GM18511 (cell line): ENCODE measurements at regions not wholly inside any gene's neighbourhood (a gene's known extent, or its start where the extent isn't known, plus 50 kb on each side); places are given as distances from the start of the nearest gene placed in this dataset.
"Not testable (repeated sequence)": the region's sequence is repeated elsewhere in the genome, so short reads cannot be mapped to it uniquely, and the experiment has no call there.

Experiments used
- ATAC-seq: cut with Tn5 transposase; IDR thresholded peaks from one replicate; pipeline ENCODE4 v1.9.1; 2021; ENCODE audit warnings: mild to moderate bottlenecking, moderate library complexity; ENCODE audit not compliant: unreplicated experiment

DNA sequence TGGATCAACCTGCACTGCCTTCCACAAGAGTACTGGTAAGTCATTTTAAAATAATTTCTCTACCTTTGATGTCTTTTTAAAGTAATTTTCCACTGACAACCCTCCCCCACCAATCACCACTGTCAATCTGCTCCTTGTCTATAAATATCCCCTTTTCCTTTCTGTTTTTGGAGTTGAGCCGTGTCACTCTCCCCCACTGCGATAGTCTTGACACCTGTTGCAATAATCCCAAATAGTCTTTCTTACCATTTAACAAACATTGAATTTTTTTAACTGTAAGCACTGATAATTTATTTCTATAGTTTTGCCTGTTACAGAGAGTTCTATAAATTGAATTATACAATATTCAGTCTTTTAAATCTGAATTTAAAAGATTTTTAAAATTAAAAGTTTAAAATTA, 420.9 kb downstream of the COL11A1 start:
- no peak for ATAC-seq

DNA sequence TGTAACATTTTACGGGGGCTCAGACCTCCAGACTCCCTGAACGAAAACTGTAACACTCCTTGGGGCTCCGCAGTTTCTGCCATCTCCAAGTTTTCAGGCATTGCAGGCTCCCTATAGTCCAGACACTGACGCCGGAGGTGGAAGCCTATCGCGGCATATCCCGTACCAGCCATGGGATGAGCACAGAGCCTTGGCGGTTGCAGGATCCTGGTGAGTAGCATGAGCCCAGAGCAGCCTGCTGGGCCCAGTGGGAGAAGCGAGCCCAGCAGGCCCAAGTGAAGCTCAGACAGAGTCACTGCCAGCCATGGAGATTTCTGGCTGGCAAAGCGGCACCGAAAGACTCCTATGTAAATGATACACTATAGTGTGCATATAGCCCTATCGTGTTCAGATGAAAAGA, 446.8 kb downstream of the COL11A1 start:
- no peak for ATAC-seq

DNA sequence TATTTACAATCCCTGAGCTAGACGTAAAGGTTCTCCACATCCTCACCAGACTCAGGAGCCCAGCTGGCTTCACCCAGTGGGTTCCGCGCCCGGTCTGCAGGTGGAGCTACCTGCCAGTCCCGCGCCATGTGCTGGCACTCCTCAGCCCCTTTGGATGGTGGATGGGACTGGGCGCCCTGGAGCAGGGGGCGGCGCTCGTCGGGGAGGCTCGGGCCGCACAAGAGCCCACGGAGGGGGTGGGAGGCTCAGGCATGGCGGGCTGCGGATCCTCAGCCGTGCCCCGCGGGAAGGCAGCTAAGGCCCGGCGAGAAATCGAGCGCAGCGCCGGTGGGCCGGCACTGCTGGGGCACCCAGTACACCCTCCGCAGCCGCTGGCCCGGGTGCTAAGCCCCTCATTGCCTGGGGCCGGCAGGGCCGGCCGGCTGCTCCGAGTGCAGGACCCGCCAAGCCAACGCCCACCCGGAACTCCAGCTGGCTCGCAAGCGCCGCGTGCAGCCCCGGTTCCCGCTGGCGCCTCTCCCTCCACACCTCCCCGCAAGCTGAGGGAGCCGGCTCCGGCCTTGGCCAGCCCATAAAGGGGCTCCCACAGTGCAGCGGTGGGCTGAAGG, 448.3 kb downstream of the COL11A1 start:
- not testable (repeated sequence) for ATAC-seq

DNA sequence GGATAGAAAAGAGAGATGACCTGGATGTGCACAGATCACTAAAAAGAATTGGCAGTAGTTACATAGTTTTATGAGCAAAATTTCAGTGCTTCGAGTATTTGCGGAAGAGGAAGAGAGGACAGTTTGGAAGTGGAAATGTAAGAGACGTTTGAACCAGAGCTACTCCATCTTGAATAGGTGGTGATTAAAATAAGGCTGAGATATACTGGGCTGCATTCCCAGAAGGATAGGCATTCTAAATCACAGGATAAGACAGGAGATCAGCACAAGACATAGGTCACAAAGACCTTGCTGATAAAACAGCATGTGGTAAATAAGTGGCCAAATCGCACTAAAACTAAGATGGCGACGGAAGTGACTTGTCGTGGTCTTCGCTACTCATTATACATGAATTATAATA, 453.3 kb downstream of the COL11A1 start:
- no peak for ATAC-seq

DNA sequence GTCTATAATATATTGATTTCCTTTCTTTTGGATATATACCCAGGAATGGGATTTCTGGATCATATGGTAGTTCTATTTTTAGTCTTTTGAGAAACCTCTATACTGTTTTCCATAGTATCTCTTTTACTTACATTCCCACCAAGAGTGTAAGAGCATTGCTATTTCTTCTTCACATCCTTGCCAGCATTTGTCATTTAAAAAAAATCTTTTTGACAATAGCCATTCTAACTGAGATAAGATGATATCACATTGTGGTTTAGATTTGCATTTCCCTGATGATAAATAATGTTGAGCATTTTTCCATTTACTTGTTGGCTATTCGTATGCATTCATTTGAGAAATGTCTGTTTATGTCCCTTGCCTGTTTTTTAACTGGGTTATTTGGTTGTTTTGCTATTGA, 467.4 kb downstream of the COL11A1 start:
- ATAC-seq: no peak

DNA sequence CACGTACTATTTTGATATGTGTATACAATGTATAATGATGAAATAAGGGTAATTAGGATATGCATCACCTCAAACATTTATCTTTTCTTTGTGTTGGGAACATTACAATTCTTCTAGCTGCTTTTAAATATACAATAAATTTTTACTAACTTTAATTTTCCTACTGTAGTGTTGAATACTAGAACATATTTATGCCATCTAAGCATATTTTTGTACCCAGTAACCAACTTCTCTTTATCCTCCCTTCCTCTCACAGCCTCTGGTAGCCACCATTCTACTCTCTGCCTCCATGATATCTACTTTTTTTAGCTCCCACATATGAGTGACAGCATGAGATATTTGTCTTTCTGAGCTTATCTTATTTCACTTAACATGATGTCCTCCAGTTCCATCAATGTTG, 468.0 kb downstream of the COL11A1 start:
- ATAC-seq: no peak

DNA sequence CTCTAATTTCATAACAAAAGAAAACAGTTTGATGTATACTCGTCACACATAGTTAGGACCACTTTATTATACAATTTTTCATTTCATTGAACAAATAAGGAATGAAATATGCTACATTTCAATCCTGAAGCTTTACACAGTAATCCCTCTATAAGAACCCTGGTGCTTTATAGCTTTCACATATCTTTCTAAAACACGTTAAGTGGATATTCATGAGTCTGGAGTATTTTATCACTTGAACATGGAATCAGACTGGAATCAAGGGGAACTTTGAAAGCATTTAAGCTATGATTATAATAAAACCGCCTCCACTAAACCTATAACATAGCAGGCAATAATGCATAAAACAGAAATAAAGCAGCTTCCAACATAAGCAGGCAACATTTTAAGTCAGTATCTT, 476.6 kb downstream of the COL11A1 start:
- ATAC-seq: no peak

DNA sequence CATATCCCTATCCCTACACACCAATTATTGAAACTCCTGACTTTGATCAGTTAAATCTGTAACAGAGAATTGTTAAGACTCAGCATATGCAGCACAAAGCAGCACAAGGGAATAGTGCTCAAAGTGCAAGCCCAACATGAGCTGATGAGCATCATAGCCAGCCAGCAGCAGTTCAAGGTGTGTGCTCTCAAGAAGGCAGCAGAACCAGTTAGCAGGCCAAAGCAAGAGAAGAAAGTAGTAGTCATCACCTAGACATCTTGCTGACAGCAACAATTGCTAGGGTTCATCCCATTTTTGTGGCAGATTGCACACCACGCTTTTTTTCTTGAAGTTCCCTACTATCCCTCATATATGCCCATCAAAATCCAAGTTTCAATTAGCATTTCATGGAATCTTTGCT, 478.3 kb downstream of the COL11A1 start:
- ATAC-seq: no peak

DNA sequence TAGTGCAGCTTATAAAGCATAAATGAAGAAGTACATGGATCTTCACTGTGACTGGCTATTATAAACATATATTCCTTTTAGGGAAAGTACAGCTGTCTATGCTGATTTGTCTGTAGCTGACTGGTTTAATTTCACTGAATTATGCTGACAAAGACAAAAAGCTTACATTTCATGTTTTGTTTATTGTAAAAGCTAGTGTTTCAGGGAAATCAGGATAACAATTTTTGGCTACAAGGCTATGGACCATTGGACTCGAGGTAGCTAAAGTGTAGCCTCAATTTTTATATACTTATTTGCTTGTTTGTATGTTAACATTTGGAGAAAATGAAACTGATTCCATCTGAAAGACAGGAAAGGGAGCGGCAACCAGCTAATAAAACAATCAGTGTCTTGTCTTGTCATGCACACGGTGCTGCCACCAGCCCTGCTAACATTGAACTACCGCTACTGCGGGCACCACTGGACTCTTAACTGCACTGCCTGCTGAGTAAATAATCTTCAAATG, 480.2 kb downstream of the COL11A1 start:
- no peak for ATAC-seq

DNA sequence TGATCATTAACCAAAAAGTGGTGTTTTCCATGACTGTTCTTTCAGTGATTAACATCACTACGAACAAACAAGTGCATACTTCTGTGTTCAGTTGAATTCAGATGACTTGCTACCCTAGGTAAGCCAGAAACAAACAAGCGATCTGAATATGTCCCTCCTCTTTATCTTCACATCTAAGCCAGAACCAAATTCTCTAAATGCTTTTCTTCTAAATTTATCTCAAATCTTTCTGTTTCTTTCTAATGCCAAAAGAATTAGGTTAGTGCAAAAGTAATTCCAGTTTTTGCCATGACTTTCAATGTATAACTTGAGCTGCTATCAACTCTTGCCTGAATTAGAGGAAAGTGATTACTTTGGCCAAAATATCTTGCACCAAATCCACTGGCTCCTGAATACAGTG, 481.2 kb downstream of the COL11A1 start:
- no peak for ATAC-seq

DNA sequence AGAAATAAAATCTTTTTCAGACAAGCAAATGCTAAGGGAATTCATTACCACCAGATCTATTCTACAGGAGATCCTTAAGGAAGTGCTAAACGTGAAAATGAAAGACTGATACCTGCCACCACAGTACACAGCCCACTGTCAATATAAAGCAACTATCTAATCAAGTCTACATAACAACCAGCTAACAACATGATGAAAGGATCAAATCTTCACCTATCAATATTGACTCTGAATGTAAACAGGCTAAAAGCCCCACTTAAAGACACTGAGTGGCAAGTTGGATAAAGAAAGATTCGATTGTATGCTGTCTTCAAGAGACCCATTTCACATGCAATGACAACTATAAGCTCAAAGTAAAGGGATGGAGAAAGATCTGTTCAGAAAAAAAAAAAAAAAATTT, 492.4 kb downstream of the COL11A1 start:
- no peak for ATAC-seq

DNA sequence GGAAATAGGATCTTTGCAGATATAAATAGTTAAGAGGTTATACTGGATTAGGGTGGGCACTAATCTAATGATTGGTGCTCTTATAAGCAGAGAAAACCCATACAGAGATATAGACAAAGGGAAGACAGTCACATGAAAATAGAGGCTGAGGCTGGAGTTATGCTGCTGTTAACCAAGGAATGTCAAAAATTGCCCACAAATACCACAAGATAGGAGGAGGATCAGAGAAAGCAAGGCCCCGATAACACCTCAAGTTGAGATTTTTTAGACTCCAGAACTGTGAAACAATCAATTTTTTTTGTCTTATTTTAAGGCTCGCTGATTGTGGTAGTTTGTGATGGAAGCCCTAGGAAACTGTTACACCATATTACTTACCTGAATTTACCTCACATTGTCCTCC, 513.2 kb downstream of the COL11A1 start:
- ATAC-seq: no peak

DNA sequence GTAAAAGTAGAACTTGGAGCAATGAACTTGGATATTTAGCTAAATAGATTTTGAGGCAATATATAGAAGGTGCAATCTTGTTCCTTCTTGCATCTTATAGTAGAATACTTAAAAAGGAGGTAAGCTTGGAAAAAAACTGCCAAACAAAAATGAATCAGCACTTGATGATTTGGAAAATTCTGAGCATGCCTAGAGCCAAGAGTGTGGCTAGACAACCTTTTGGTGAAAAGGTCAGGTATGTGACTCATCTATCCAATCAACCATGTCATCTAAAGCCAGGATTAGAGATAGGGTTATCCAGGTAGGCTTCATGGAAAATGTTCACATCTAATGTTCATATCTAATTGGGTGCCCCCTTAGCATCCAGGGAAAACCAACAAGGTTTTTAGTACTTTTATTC, 515.0 kb downstream of the COL11A1 start:
- no peak for ATAC-seq

DNA sequence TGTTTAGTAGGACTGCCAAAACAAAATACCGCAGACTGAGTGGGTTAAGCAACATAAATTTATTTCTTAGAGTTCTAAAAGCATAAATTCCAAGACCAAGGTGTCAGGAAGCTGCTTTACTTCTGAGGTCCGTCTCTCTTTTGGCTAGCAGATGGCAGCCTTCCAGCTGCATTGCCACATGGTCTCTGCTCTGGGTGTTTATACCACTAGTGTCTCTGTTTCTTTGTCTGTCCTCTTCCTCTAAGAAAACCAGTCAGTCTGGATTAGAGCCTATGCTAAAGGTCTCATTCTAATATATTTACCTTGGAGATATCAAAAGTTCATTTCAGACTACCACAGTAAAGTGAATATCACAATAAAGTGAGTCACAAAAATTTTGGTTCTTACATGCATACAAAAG, 519.8 kb downstream of the COL11A1 start:
- no peak for ATAC-seq

DNA sequence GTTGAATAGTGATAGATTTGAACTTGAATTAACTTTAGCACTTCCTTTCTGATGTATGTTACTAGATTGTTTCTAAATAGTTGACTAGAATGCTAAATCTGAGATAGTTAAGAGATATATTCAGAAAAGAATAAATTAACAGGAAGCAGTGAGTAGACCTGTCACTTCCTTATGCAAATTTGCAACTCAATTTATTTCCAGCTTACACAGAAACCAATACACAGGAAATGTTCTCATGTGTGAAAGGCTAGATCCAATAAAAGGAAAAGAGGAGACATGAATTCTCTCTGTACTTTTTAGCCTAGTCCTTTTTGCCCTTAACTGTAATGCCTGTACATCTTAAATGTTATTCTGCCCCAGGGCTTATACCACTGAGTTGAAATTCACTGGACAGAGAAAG, 522.3 kb downstream of the COL11A1 start:
- ATAC-seq: no peak

DNA sequence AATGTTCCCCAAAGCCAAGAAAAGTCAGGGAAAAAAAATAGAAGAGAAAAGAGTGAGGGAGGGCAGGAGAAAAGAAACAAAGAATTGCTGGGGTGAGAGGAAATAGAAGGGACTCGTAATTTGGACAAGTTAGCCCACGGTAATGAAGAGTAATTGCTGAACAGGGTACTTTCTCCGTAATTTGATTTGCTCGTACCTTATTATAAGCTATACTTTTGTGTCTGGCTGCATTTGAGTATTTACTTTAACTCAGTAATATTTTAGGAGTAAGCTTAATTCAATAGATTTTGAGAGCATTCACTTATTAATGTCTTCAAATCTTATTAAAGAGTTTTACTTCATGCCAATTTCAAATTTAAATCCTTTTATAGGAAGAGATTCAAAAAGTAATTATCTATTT, 527.5 kb downstream of the COL11A1 start:
- no peak for ATAC-seq

DNA sequence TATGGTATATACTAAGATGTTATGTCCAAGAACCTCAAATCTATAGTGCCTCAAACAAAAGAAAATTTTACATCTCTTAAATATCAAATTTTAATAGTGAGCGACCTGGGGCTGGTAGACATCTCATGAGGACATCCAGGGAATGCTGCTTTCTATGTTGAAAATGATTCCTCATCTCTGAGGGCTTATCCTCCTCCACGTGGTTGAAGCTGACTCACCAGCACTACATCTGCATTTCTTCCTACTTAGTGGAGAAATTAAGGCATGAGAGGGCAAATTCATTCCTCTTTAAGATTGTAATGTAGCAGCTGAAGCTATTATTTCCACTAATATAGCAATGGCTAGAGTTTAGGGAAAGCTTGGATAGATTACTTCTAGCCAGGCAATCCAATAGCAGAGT, 529.5 kb downstream of the COL11A1 start:
- ATAC-seq: no peak

DNA sequence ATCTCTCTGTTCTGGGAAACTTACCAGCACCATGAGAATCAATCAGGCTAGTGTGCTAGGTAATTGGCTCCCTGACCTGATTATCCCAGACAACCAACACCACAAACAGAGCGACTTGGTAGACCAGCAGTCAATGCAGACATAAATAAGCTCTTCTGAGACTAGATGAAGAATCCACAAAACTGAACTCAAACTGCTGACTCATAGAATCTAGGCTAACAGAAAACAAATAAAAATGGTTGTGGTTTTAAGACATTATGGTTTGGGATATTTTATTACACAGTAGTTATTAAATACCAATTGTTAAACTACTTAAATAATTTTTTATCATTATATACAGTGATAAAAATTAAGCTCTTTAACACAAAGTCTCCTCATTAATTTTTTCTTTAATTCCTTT, 535.7 kb downstream of the COL11A1 start:
- ATAC-seq: no peak

DNA sequence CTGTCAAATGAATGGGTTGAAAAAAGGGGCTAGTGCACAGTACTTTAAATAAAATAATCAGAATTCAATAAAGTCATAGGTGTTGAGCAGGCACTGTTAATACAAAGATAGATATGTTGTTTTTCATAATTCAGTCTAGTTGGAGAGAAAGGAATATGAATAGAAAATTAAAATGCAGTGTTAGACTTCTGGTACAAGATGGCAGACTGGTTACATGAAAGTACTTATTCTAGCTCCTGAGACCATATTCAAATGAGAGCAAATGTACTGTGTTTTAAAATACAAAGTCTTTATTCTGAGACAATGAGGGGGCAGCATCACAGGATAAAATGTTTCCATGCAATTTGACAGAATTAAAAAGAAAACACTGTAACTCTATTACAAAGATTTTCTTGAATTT, 542.1 kb downstream of the COL11A1 start:
- no peak for ATAC-seq

DNA sequence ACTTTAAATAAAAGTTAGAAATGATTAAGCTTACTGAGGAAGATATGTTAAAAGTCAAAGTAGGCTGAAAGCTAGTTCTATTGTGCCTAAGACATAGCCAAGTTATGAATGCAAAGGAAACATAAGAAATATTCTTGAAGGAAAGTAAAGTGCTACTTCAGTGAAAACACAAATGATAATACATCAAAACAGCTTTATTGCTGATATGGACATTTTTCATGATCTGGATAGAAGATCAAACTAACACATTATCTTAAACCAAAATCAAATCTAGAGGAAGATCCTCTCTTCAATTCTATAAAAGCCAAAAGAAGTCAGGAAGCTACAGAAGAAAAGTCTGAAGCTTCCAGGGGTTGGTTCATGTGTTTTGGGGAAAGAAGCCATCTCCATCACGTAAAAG, 545.9 kb downstream of the COL11A1 start:
- no peak for ATAC-seq

DNA sequence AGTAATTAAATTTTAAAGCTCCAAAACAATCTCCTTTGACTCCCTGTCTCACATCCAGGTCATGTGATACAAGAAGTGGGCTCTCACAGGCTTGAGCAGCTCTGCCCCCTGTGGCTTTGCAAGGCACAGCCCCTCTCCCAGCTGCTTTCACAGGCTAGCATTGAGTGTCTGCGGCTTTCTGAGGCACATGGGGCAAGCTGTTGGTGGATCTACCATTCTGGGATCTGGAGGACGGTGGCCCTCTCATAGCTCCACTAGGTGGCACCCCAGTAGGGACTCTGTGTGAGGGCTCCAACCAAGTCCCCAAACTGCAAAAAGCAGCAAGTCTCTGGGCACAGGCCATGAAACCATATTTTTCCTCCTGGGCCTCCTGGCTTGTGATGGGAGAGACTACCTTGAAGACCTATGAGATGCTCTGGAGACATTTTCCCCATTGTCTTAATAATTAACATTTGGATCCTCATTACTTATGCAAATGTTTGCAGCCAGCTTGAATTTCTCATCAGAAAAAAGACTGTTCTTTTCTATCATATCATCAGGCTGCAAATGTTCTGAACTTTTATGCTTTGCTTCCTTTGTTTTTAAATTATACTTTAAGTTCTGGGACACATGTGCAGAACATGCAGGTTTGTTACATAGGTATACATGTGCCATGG, 554.1 kb upstream of the OLFM3 start:
- no peak for ATAC-seq

DNA sequence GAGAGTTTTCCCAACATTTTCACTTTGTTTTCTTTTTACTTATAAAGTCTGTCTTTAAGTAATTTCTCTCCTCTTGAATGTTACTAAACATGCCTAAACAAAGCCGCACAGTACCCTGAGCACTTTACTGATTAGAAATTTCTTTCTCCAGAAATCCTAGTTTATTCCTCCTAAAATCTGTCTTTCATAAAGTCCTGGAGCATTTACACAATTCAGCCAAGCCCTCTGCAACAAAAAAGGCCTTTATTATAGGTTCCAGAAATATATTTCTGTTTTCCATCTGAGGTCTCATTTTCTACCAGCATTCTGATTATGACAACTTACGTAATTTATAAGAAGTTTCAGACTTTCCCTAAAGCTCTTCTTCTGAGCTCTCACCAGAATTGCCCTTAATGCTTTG, 549.5 kb upstream of the OLFM3 start:
- ATAC-seq: no peak
